ENCODE measurements at regions not wholly inside any gene's neighbourhood (a gene's known extent, or its start where the extent isn't known, plus 50 kb on each side); places are given as distances from the start of the nearest gene placed in this dataset.

- TF ChIP-seq CTCF (conservative IDR thresholded peaks at IDR 0.05) = no peak
- TF ChIP-seq ZFX (IDR thresholded peaks at IDR 0.05) = no peak
These were observed 126.5 kb downstream of the ADSS2 start for GRCh38 chr1:244325056-244325758.

Data from C4-2B (cell line).